ENCODE measurements at regions not wholly inside any gene's neighbourhood (a gene's known extent, or its start where the extent isn't known, plus 50 kb on each side); places are given as distances from the start of the nearest gene placed in this dataset.
"Not testable (repeated sequence)": the region's sequence is repeated elsewhere in the genome, so short reads cannot be mapped to it uniquely, and the experiment has no call there.

- no peak for DNase-seq
Observed at GRCh38 chr3:5035113-5035512, 55.9 kb downstream of the BHLHE40 start.

DNA sequence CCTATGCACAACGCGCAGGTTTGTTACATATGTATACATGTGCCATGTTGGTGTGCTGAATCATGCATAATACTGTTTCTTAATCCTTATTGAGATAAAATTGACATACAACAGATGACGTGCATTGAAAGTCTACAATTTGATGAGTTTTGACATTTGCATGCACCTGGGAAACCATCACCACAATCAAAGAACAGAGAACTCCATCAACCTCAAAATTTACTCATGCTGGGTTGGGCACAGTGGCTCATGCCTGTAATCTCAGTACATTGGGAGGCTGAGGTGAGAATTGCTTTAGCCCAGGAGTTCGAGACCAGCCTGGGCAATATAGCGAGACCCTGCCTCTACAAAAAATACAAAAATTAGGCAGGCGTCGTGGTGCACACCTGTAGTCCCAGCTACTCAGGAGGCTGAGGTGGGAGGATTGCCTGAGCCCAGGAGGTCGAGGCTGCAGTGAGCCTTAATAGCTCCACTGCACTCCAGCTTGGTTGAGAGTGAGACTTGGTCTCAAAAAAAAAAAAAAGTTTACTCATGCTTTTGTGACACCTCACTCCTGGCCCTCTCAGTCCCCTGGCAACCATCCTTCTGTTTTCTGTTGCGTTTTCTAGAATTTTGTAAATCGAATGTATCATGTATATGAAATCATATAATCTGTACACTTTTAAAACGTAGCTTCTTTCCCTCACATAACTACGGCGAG is 56.6 kb downstream of the BHLHE40 start:
- DNase-seq = no peak

GRCh38 chr3:5036392-5036766 is 57.1 kb downstream of the BHLHE40 start:
- DNase-seq = no peak

- no peak for DNase-seq
Observed at GRCh38 chr3:5036858-5037257, 57.6 kb downstream of the BHLHE40 start.

GRCh38 chr3:5039585-5039984 is 60.3 kb downstream of the BHLHE40 start:
- DNase-seq = no peak

GRCh38 chr3:5041315-5041714 is 62.1 kb downstream of the BHLHE40 start:
- no peak for DNase-seq

- DNase-seq = no peak
Observed at GRCh38 chr3:5045961-5046360, 66.7 kb downstream of the BHLHE40 start.

DNA sequence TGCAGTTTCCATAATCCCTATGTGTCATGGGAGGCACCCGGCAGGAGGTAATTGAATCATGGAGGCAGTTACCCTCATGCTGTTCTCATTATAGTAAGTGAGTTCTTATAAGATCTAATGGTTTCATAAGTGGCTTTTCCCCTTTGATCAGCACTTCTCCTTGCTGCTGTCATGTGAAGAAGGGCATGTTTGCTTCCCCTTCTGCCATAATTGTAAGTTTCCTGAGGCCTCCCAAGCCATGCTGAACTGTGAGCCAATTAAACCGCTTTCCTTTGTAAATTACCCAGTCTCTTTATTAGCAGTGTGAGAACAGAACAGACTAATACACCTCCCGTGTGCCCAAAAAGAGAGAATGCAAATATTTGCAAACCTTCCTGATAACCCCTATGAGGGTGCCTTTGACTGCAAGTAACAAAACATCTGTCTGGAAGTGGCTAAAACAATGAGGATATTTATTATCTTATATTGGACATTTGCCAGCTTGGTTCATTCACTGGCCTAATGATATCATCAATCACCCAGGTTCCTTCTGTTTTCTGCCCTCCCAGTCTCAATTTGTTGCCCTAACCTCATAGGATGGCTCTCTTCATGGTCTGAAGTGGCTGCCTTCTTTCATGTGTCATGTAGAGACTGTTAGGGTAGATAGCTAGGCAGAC is 68.7 kb downstream of the BHLHE40 start:
- peak; percentile 93 for DNase-seq

- no peak for DNase-seq
Observed at GRCh38 chr3:5051772-5052171, 70.3 kb upstream of the ARL8B start.

DNA sequence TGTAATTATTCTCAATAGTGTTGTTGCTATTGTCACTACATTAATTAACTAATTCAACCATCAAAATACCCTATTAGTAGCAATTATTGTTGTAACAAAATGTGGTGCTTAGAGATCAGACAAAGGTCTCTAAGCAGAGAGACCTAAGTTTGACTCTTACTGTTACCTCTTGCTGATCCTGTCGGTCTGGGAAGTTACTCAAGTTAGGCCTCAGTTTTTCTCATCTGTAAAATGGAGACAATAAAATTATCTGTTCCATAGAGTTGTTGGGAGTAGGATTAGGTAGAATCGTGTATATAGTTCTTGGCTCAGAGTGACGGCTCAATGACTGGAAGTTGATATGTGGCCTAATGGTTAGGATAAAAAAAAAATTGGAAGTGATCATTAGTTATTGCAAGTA is 69.8 kb upstream of the ARL8B start:
- no peak for DNase-seq

DNA sequence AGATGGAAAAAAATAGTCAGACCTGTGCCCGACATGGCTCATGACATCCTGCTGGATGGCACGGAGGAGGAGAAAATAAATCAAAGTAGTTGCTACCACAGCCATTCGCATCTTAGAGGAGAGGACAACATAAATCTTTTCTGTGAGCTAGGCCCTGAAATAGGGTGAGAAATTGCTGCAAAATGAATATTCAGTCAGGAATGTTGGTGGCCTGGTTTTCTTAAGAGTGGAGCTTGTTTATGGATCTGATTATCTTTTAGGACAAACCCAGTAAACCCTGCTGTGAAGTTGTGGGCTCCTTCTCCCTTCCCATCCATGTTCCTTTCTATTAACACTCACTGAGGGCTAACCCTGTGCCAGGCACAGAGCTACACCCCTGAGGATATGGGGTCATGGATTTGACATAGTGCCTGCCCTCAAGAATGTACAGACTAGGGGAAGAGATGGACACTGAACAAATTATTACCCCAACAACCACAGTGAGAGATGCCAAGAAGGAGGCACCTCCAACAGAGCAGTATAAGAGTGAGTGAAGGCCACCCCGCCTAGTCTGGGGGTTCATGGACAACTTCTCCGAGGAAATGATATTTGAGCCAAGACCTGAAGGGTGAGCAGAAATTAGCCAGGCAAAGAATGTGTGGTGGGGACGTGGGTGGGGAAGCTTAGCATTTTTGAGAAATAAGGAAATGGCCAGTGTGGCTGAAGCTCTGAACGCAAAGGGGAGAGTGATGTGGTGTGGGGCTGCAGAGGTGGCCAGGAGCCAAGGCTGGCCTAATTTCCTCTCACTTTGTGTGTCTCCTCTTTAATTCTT is 68.9 kb upstream of the ARL8B start:
- no peak for DNase-seq

DNA sequence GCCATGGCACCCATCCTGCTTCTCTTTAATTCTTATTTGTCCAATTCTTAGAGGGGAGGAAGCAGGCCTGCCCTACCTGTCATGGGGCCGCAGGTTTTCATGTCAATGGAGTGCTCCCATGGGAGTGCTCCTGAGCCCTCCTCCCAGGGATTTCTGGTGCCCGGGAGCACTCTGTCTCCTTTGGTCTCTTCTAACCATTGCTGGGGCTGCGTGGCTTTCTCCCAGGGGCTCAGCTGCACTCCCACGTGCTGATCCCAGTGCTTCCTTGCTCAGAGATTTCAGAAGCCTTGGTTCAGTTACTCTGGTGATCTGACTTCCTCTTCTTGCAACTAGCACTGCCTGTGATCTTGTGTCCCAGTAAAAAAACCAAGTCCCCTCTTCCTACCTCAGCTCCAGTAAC is 68.0 kb upstream of the ARL8B start:
- DNase-seq = no peak

DNA sequence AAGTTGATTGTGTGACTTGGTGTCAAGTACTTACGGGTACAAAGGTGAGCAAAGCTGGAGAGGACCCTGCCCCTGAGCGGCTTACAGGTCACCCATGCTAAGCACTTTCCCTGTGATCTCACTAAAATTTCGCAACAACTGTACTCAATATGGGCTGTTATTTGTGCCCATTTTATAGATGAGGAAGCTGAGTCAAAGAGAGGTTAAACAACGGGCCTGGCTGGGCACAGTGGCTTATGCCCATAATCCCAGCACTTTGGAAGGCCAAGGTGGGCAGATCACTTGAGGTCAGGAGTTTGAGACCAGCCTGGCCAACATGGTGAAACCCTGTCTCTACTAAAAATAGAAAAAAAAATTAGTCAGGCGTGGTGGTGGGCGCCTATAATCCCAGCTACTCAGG is 67.5 kb upstream of the ARL8B start:
- DNase-seq = not testable (repeated sequence)

DNA sequence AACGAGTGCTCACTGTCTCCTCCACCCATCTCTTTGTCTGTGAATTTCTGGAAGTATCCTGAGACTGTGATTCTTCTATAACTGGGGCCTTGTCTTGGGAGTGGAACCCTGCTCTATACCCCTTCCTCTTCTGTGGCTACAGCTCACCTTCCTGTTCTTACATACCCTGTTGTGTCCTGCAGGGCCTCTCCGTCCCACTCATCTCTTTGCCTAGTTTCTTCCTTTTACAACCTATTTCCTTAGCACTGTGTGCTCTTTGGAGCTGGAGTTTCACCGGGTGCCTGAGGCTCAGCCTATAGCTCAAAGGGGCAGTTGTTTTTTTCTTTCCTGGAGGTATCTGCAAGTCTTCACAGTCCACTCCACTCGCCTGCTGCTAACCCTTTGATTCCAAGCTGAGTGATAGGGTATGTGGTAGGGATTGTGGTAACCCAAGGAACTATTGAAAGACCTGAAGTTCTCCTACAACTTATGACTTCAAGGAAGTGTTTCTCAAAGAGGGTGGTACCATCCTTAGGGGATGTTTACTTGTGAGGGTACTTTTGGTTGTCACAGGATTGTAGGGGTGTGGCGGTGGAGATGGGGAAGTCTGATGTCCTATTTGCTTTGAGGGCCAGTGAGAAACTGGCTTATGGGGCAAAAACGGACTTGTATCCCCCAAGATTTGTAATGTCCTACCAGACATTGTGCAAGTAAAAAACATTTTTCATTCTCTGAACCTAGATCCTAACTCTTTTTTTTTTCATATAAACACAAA is 66.6 kb upstream of the ARL8B start:
- no peak for DNase-seq

DNA sequence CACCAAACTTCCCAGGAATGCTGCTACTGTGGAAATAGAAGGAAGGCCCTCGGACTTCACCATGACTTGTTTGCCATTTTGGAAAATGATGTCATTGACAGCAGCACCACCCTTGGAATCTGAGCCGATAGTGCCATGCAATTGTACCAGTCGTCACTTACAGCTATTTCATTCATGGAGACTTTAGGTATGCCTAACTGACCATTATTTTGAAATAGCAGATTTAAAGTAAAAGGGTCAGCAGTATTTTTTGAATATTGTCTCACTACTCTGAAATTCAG is 66.0 kb upstream of the ARL8B start:
- no peak for DNase-seq

GRCh38 chr3:5057272-5057671 is 64.8 kb upstream of the ARL8B start:
- DNase-seq = no peak

GRCh38 chr3:5057857-5058324 is 64.2 kb upstream of the ARL8B start:
- DNase-seq = peak; percentile 19

GRCh38 chr3:5058471-5058951 is 63.6 kb upstream of the ARL8B start:
- DNase-seq = no peak

- no peak for DNase-seq
Observed at GRCh38 chr3:5059782-5060181, 62.3 kb upstream of the ARL8B start.

DNA sequence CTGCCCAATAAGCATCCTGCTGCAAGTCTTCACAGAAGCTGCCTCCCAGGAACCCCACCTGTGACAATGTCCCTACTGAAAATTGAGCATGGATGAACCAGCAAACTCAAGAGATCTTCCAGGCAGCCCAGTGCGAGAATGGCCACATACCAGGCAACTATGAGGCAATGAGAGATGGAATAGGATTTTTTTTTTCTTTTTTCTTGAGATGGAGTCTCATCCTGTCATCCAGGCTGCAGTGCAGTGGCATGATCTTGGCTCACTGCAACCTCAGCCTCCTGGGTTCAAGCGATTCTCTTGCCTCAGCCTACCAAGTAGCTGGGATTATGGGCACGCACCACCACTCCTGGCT is 60.9 kb upstream of the ARL8B start:
- DNase-seq = no peak

DNA sequence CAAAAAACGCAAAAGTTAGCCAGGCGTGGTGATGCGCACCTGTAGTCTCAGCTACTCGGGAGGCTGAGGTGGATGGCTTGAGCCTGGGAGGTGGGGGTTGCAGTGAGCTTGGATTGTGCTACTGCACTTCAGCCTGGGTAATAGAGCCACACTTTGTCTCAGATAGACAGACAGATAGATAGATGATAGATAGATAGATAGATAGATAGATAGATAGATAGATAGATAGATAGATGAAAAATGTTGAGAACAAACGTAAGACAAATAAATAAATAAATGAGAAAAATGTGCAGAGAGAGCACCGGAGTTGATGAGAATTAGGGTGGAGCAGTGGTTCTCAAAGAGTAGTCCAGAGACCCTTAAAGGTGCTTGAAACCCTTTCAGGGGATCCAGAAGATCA is 58.4 kb upstream of the ARL8B start:
- DNase-seq = no peak

DNA sequence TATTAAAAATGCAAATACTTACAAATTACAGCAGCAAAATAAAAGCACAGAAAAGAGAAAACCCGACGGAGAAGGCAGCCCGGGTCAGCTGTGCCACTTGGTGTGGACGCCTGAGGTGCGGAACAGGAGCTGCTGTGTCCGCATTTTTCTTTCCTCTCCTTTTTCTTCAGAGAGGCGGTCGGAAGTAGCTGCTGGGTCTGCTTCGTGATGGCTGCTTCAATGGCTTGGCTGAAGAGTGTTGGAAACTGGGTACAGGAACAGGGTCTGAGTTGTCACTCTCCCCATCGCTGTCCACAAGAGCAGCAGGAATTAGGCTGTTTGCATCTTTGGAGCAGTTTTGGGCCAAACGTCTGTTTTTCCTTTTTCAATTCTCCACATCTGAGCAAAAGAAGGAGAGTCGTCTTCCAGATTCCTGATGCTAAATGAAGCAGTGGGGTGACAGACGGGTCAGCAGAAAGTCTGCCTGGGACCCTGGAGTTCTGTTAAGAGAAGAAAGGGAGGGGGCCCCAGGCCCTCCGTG is 53.5 kb upstream of the ARL8B start:
- no peak for DNase-seq

DNA sequence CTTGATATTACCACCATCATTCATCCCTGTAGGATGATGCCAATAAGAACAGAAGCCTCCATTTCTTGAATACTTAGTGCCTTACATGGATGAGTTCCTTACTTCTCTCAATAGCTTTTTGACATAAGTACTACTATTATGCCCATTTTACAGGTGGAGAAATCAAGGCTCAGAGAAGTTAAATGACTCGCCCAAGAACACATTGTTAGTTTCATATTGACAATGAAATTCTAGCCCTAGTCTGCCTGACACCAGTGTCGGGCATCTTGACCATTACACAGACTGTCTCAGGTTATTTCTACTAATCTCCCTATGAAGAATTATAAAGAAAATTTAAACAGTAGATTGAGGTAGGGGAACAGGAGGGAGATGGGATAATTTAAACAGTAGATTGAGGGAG is 52.5 kb upstream of the ARL8B start:
- no peak for DNase-seq

Measured in NCI-H748 treated with DMSO at 0.1 percent for 48 hours (cell line).